ENCODE measurements at regions not wholly inside any gene's neighbourhood (a gene's known extent, or its start where the extent isn't known, plus 50 kb on each side); places are given as distances from the start of the nearest gene placed in this dataset.

GRCh38 chr3:27607370-27607769 lies 114.8 kb downstream of the EOMES start:
- Histone ChIP-seq H3K4me3 (no peak overlapping the region), H3K79me2 (ENCODE audit: control insufficient read depth, insufficient read depth, low read length) (no peaks in the 10 kb centered on the region), H2AFZ (ENCODE audit: low read depth, low read length) (no peak overlapping the region), H3K27me3 (ENCODE audit: control insufficient read depth in 2 of 2, insufficient read depth in 2 of 2, low read length in 2 of 2) (no peaks in the 10 kb centered on the region), H3K27ac (ENCODE audit: extremely low read depth, low read depth, low read length) (no peak overlapping the region), H3K36me3 (ENCODE audit: control insufficient read depth, insufficient read depth, low read length) (no peaks in the 10 kb centered on the region), H3K9me1 (ENCODE audit: control insufficient read depth, insufficient read depth, low read length) (no peaks in the 10 kb centered on the region), H4K20me1 (replicated peaks; ENCODE audit: control insufficient read depth, insufficient read depth, low read length) (no peaks in the 10 kb centered on the region), H3K4me2 (ENCODE audit: insufficient read depth, low read length) (no peak overlapping the region), H3K4me1 (replicated peaks in 1 of 2; ENCODE audit: control insufficient read depth in 2 of 2, insufficient read depth in 2 of 2, low read length in 2 of 2) (no peaks in the 10 kb centered on the region), H3K9ac (ENCODE audit: insufficient read depth in 1 of 2, low read depth in 2 of 2, low read length in 2 of 2) (no peak overlapping the region), H3K9me3 (replicated peaks; ENCODE audit: control insufficient read depth, insufficient read depth, low read depth, low read length) (no peaks in the 10 kb centered on the region)
- FAIRE-seq (no peak), ATAC-seq (no peak), DNase-seq (ENCODE audit: extremely low read depth in 1 of 4, low spot score in 3 of 4) (no peak)
- 0% methylated on average over 1 of the region's 1 CpG for WGBS (ENCODE audit: insufficient coverage, low coverage, missing lambda C conversion rate)
- intact Hi-C loops (cut with micrococcal nuclease) (no loop called here), in situ Hi-C loops (cut with MboI) (no loop called here)
- POLR2A ChIA-PET: no interaction called here
- TF ChIP-seq EZH2 (IDR thresholded peaks at IDR 0.05; ENCODE audit: borderline replicate concordance, low read depth, low read length): no peak
- TF ChIP-seq ZNF695 (CRISPR knock-in tag; IDR thresholded peaks at IDR 0.05): no peak
- no peak for TF ChIP-seq ETV6 (IDR thresholded peaks at IDR 0.05; ENCODE audit: borderline replicate concordance in 1 of 2, low read depth in 2 of 2, low read length in 1 of 2)
- TF ChIP-seq ETV6 (CRISPR knock-in tag; IDR thresholded peaks at IDR 0.05; ENCODE audit: borderline replicate concordance): no peak
- no peak for TF ChIP-seq ZNF398 (CRISPR knock-in tag; IDR thresholded peaks at IDR 0.05)
- no peak for TF ChIP-seq ZNF584 (CRISPR knock-in tag; IDR thresholded peaks at IDR 0.05; ENCODE audit: low read depth)
- no peak for TF ChIP-seq ZNF408 (CRISPR knock-in tag; IDR thresholded peaks at IDR 0.05; ENCODE audit: low read depth)
- no peak for TF ChIP-seq PHF20 (IDR thresholded peaks at IDR 0.05; ENCODE audit: partially characterized antibody)
- no peak for TF ChIP-seq ZNF717 (CRISPR knock-in tag; IDR thresholded peaks at IDR 0.05)
- no peak for TF ChIP-seq SMAD3 (CRISPR knock-in tag; conservative IDR thresholded peaks at IDR 0.05)
- no peak for TF ChIP-seq ZNF124 (CRISPR knock-in tag; IDR thresholded peaks at IDR 0.05)
- CTCF ChIA-PET (ENCODE audit: low intra/inter-chr PET ratio): no interaction called here
- no TSS peak for BruUV-seq (replicated peaks)
